ENCODE measurements at regions not wholly inside any gene's neighbourhood (a gene's known extent, or its start where the extent isn't known, plus 50 kb on each side); places are given as distances from the start of the nearest gene placed in this dataset.

DNA sequence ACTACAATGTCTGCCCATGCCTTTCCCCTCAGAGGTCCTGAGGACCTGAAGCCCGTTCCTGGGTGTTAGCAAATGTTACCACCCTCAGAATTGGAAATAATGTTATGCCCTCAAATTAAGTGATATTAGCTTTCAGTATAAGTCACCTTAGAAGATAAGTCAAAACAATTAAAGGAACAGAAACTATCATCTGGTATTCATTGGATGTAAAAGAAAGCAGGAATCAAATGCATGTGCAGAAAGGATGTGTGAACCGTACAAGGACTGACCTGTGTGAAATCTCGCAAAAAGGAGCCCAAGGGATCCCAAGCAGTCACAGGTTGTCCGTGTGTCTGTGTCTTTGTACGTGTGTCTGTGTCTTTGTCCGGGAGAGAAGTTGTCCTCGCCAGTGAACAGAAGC, 51.6 kb upstream of the TAB2 start:
- Mint-ChIP-seq H3K36me3 (no peaks in the 10 kb centered on the region), H3K27me3 (no peaks in the 10 kb centered on the region), H3K9me3 (no peaks in the 10 kb centered on the region), H3K27ac (peak overlapping the region in 3 of 10 donors; percentile 30 to 87 (median 78)), H3K4me3 (peak overlapping the region in 5 of 10 donors; percentile 23 to 66 (median 48)), H3K4me1 (peaks cover 26 to 56% (median 47%) of the 10 kb centered on the region in 4 donors)
- POLR2A ChIA-PET, result no interaction called here
- DNase-seq (no peak), ATAC-seq (no peak)

DNA sequence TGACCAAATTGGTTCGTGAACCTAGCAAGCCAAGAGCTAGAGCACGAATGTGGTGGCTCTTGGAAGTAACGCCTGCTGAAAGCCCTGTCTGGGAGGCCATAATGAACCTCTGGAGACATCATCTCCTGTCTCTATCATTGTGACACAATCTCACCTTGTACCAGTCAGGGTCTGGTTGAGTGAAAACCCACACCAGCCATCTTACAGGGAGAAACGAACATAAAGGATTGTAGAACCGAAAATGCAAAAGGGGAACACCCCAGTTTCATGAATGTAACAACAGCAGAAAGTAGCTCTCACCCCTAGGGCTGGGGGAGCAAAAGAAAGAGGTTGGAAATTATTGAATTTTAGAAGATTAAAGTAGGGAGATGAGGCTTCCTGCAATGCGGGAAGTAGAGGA, 50.9 kb upstream of the TAB2 start:
- Mint-ChIP-seq H3K36me3 (no peaks in the 10 kb centered on the region), H3K27ac (peak overlapping the region in 4 of 10 donors; percentile 3 to 87 (median 70)), H3K27me3 (no peaks in the 10 kb centered on the region), H3K4me1 (peaks cover 30 to 56% (median 48%) of the 10 kb centered on the region in 4 donors), H3K9me3 (no peaks in the 10 kb centered on the region), H3K4me3 (peak overlapping the region in 1 of 10 donors; percentile 33)
- no peak for DNase-seq
- POLR2A ChIA-PET, result interaction anchor here (0.7 kb wide), 1 partner anchor 53 kb away, joined by 3 read pairs; no protein-coding TSS in a partner anchor
- no peak for ATAC-seq

DNA sequence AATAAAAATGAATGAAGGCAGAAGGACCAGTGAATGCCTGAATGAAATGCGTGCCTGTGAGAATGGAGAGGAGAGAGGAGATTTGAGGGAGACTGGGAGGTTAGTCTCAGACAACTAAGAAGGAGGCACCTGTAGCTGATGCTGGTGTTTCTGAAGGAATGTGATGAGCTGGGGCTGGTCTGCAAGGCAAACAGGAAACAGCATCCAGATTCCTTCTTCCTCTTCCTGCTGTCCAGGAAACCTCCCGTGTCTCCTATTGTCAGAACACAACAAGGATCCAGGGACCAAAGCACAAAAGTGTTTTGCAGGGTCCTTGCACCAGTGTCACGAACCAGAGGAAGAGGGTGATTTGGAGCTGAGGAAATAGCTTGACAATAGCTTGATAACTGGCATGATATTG, 50.4 kb upstream of the TAB2 start:
- no peaks in the 10 kb centered on the region for H3K27me3 Mint-ChIP-seq
- DNase-seq (no peak), ATAC-seq (no peak)
- H3K4me1 Mint-ChIP-seq, result peaks cover 32 to 56% (median 48%) of the 10 kb centered on the region in 4 donors
- H3K4me3 Mint-ChIP-seq, result peak overlapping the region in 1 of 10 donors; percentile 33
- peak overlapping the region in 5 of 10 donors; percentile 3 to 87 (median 66) for H3K27ac Mint-ChIP-seq
- H3K36me3 Mint-ChIP-seq, result no peaks in the 10 kb centered on the region
- POLR2A ChIA-PET, result interaction anchor here (0.7 kb wide), 1 partner anchor 54 kb away, joined by 3 read pairs; no protein-coding TSS in a partner anchor
- H3K9me3 Mint-ChIP-seq, result no peaks in the 10 kb centered on the region

DNA sequence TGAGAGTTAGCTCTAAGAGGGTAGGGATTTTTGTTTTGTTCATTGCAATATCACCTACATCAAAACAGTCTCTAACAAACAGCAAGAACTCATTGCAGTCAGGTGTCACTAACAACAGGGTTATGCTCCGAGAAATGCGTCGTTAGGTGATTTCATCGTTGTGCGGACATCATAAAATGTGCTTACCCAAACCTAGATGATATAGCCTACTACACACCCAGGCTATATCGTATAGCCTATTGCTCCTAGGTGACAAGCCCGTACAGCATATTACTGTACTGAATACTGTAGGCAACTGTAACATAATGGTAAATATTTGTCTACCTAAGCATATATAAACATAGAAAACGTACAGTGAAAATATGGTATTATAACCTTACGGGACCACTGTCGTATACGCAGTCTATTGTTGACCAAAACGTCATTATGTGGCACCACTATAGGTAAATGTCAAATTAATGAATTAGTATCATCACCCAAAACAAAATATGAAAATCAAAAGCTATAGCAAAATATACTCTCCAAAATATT, 49.9 kb upstream of the TAB2 start:
- ATAC-seq (no peak), DNase-seq (no peak)
- POLR2A ChIA-PET, result no interaction called here
- Mint-ChIP-seq H3K36me3 (no peaks in the 10 kb centered on the region), H3K27me3 (no peaks in the 10 kb centered on the region), H3K27ac (no peak overlapping the region), H3K4me3 (no peak overlapping the region), H3K4me1 (peaks cover 35 to 59% (median 51%) of the 10 kb centered on the region in 4 donors), H3K9me3 (no peaks in the 10 kb centered on the region)
